Neuron (in vitro differentiated cells): ENCODE measurements at regions not wholly inside any gene's neighbourhood (a gene's known extent, or its start where the extent isn't known, plus 50 kb on each side); places are given as distances from the start of the nearest gene placed in this dataset.

Source experiments
- H2AFZ ChIP-seq: one replicate; pipeline ENCODE4 v1.6.1; 2013; ENCODE audit warnings: low read depth, mild to moderate bottlenecking, inconsistent platforms, low read length, moderate library complexity
- H3K27me3 ChIP-seq: one replicate; pipeline ENCODE4 v1.6.1; 2013; ENCODE audit warnings: low read length; ENCODE audit not compliant: insufficient read depth
- H3K36me3 ChIP-seq: one replicate; pipeline ENCODE4 v1.6.1; 2013; ENCODE audit warnings: low read length; ENCODE audit not compliant: insufficient read depth
- H3K4me1 ChIP-seq: one replicate; pipeline ENCODE4 v1.6.1; 2013; ENCODE audit warnings: low read length; ENCODE audit not compliant: insufficient read depth
- H3K4me3 ChIP-seq: 2 replicates; pipeline ENCODE4 v1.5.1; 2013; ENCODE audit warnings: mild to moderate bottlenecking, low read length, moderate library complexity
- H3K9me3 ChIP-seq: one replicate; pipeline ENCODE4 v1.6.1; 2013; ENCODE audit warnings: low read length

DNA sequence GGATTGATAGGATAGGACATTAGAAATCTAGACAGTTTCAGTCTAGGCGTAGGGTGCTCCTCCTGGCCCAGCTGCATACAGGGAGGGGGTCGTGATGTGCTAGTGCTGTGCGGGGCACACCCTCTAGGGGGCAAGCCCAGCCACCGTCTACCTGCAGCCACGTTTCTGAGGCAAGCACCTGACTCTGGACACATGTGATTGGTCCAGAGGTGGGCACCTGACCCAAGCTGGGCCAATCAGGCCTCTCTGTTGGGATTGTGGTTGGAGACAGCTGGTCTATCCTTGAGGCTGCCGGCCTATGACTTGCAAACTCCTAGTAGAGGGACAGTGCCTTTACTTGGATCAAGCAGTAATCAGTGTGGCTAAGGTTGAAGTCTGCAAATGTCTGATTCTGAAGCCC lies 317.1 kb downstream of the BMP7 start:
- no peak overlapping the region for H2AFZ ChIP-seq
- no peaks in the 10 kb centered on the region for H3K9me3 ChIP-seq
- H3K4me1 ChIP-seq: no peaks in the 10 kb centered on the region
- H3K27me3 ChIP-seq: peaks cover 58% of the 10 kb centered on the region
- no peaks in the 10 kb centered on the region for H3K36me3 ChIP-seq
- H3K4me3 ChIP-seq: no peak overlapping the region

DNA sequence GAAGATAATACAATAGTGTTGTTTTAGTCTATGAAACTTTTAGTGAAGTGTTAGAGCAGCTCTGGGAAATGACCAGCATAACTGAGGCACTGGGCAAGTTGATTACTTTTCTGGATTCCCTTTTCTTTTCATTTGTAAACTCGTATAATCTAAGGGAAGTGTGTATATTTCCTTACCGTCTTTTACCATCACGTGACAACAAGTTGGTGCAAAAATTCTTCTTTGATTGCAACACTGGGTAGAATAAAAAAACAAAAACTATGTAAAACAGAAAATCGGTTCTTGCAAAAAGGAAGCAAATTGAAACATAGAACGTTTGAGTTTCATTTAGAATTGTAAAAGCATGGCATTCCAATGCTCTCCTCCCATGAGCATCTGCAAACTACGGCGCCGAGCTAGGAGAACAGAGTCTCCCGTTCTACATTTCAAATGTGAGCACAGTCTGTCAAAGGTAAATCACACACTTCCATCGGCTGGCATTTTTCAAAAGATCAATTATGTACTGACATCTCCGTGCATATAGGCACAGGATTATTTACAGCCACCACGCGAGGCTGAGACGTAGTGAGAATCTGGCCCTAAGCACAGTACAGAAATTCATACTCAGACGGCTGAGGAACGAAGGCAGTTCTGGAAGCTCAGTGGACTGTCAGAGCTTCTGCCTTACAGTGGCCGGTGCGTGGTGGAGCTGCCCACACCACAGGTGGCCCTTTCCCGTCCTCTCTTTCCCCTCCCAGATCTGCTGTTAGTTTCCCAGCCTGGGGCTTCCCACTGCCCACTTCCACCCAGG lies 314.0 kb downstream of the BMP7 start:
- no peaks in the 10 kb centered on the region for H3K9me3 ChIP-seq
- H3K27me3 ChIP-seq: peaks cover 55% of the 10 kb centered on the region
- peaks cover 5% of the 10 kb centered on the region for H3K4me1 ChIP-seq
- no peak overlapping the region for H3K4me3 ChIP-seq
- no peak overlapping the region for H2AFZ ChIP-seq
- H3K36me3 ChIP-seq: no peaks in the 10 kb centered on the region

DNA sequence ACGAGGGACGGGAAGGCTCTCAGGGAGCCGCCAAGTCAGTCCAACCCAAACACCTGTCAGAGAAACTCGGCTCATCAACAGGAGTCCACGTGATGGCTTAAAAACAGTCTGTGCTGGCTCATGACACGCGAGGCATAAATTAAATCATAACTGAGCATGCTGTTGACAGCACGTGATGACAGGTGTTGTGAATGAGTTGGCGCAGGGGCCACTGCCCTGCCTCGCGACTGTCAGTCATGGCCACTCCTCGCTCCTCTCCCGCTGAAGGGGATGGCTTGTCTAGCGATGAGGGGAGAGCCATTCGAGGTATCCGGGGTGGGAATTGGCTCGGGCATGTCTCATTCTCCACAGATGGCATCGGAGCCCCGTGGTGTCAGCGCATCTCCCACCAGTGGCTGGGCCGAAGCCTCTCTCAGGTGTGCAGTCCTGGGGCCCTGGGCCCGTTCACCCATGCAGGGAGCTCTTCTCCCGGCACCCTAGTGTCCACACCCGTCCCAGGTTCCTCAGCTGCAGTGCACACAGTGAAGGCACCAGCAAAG lies 313.3 kb downstream of the BMP7 start:
- Histone ChIP-seq H3K4me1 (peaks cover 11% of the 10 kb centered on the region), H3K9me3 (no peaks in the 10 kb centered on the region), H3K27me3 (peaks cover 55% of the 10 kb centered on the region), H3K4me3 (no peak overlapping the region), H3K36me3 (no peaks in the 10 kb centered on the region), H2AFZ (no peak overlapping the region)

DNA sequence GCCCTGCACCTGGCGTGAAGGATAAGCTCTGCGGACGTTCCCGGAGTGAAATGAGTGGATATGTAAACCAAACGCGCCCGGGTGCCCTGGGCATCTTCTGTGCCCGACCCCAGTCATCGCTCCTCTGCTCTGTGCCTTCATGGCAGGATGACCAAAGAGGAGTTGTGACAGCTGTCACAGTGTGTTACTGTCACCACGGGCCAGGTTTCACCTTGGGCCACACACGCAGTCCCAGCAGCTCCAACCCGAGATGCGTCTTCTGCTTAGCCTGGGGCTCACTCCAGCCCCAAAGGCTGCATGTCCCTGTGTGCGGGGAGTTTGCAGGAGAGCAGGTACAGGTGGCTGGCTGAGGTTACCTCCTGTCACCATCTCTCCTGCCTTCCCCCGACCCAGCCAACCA lies 311.6 kb downstream of the BMP7 start:
- Histone ChIP-seq H2AFZ (no peak overlapping the region), H3K4me1 (peaks cover 14% of the 10 kb centered on the region), H3K4me3 (no peak overlapping the region), H3K9me3 (no peaks in the 10 kb centered on the region), H3K36me3 (no peaks in the 10 kb centered on the region), H3K27me3 (peaks cover 59% of the 10 kb centered on the region)

DNA sequence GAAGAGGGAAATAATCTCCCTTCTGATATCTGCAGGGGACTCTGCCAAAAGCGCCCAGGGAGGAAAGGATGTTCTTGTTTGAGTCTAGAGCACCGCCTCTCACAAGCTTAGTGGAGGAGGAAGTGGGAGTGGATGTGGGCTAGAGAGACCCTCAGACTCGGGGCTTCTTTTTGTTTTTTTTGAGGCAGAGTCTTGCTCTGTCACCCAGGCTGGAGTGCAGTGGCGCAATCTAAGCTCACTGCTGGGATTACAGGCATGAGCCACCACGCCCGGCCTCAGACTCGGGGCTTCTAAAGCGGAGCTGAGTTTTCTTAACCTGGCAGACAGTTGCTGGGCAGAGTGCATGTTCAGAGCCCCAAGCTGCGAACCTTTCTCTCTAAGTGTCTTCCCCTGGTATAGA lies 310.8 kb downstream of the BMP7 start:
- H2AFZ ChIP-seq: no peak overlapping the region
- H3K4me3 ChIP-seq: no peak overlapping the region
- H3K4me1 ChIP-seq: peaks cover 14% of the 10 kb centered on the region
- no peaks in the 10 kb centered on the region for H3K36me3 ChIP-seq
- peaks cover 54% of the 10 kb centered on the region for H3K27me3 ChIP-seq
- no peaks in the 10 kb centered on the region for H3K9me3 ChIP-seq

DNA sequence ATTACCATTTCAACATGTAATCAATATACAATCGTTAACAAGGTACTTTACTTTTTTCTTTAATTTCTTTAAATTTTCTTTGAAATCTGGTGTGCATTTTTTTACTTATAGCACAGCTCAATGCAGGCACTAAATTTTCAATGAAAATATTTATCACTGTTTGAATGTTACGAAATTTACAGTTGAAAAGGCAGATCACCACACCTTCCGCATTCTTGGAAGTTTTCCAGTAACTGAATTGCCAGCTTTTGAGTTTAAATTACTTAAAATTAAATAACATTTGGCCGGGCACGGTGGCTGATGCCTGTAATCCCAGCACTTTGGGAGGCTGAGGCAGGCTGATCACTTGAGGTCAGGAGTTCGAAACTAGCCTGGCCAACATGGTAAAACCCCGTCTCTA lies 309.9 kb downstream of the BMP7 start:
- H3K9me3 ChIP-seq: no peaks in the 10 kb centered on the region
- peaks cover 50% of the 10 kb centered on the region for H3K27me3 ChIP-seq
- no peak overlapping the region for H2AFZ ChIP-seq
- peaks cover 14% of the 10 kb centered on the region for H3K4me1 ChIP-seq
- no peak overlapping the region for H3K4me3 ChIP-seq
- H3K36me3 ChIP-seq: no peaks in the 10 kb centered on the region

DNA sequence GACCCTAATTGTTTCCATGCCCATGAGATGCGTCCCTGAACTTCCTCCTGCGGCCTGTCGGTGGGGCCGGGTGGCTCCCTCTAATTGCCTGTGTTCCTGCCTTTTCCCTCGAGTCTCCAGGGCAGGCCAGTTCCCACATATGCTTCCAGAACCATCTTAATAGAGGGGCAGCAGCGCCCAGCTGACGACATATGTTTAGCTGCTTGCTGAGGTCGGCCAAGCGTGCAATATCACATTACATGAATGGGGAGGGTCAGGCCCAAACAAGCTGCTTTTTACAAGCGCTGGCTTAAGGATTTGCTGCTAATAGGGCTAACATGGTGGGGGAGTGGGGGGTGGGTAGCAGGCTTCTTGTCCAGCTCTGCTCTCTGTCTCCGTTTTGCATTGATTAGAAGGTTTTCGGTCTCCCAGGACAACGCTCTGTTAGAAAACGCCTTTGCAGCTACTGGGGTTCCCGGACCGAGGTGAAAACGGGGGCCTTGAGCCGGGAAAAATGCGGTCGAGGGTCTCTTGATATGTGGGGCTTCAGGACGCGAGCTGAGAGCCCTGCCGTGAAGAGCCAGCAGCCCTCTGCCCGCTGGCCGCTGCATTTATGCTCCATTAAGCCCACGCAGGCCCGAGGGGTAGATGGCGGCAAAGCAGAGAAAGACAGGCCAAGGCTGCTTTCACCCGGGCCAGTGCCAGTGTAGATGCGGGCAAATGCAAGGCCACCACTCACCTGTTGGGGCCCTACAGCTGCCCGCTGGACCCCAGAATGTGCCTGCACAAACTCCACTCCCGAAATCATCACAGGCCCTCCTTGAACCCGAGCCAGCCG lies 308.5 kb downstream of the BMP7 start:
- H3K27me3 ChIP-seq: peaks cover 55% of the 10 kb centered on the region
- no peak overlapping the region for H3K4me3 ChIP-seq
- no peaks in the 10 kb centered on the region for H3K9me3 ChIP-seq
- no peak overlapping the region for H2AFZ ChIP-seq
- H3K36me3 ChIP-seq: no peaks in the 10 kb centered on the region
- peaks cover 14% of the 10 kb centered on the region for H3K4me1 ChIP-seq

DNA sequence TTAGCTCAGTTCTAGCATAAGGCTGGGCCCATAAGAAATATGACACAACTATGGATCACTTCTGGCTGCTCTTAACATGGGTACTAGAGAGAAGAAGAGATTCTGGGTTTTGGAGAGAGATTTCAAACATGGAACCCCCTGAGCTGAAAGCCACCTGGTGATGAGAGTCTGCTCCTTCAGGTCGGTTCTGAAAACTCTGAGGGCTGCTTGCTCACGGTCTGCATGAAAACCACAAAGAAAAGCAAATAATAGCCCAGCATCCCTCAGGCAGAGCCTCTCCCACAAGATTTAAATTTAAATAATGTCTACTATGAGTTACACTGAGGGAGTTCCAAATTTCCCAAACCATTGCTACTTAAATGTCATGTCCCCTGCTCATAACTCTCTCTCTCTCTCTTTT lies 301.5 kb downstream of the BMP7 start:
- Histone ChIP-seq H2AFZ (no peak overlapping the region), H3K4me1 (no peaks in the 10 kb centered on the region), H3K36me3 (no peaks in the 10 kb centered on the region), H3K4me3 (no peak overlapping the region), H3K9me3 (peaks cover 3% of the 10 kb centered on the region), H3K27me3 (peaks cover 34% of the 10 kb centered on the region)

DNA sequence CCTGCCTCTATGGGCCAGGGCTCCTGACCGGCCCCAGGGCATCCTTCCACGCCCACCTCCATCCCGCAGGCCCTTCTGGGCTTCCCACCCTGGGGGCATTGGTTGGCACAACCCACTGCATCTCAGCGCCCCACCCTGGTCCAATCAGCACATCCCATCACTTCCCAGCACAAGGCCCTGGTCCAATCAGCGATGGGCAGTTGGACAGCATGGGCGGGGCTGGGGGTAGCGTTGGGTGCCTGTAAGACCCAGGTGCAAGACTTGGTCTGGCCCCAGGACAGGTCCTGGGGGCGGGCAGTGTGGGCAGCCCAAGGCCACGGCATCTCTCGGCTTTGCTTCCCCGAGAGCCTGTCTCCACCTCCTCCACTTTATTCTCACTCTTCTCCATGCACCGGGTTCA lies 298.5 kb downstream of the BMP7 start:
- Histone ChIP-seq H3K36me3 (no peaks in the 10 kb centered on the region), H3K9me3 (peaks cover 3% of the 10 kb centered on the region), H3K4me1 (no peaks in the 10 kb centered on the region), H3K27me3 (peaks cover 32% of the 10 kb centered on the region), H2AFZ (no peak overlapping the region), H3K4me3 (no peak overlapping the region)

DNA sequence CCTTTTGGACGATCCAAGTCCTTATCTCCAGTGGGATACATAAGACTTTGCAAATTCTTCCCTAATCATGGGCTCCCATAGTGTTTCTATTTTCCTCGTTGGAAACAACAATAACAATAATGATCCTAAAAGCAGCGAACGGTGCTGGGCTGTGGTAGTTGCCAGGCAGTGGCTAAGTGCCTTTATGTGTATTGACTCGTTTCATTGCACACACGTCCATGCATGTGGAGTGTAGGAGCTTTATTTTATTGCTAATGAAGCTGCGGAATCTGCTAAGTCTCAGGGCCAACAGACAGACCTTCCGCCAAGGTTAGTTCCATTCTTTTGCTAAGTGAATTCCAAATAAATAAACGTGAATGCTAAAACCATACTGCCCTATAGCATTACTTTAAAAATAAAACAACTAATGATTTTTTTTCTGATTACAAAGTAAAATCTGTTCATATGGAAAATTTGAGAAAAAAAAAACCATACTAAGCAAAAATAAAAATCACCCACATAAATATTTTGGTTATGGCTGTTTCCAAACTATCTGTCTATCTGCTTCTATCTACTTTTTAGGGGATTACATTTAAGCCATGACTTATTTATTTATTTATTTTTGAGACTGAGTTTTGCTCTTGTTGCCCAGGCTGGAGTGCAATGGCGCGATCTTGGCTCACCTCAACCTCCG lies 297.9 kb downstream of the BMP7 start:
- no peaks in the 10 kb centered on the region for H3K4me1 ChIP-seq
- H3K36me3 ChIP-seq: no peaks in the 10 kb centered on the region
- H2AFZ ChIP-seq: no peak overlapping the region
- H3K4me3 ChIP-seq: no peak overlapping the region
- H3K9me3 ChIP-seq: peaks cover 3% of the 10 kb centered on the region
- peaks cover 31% of the 10 kb centered on the region for H3K27me3 ChIP-seq

DNA sequence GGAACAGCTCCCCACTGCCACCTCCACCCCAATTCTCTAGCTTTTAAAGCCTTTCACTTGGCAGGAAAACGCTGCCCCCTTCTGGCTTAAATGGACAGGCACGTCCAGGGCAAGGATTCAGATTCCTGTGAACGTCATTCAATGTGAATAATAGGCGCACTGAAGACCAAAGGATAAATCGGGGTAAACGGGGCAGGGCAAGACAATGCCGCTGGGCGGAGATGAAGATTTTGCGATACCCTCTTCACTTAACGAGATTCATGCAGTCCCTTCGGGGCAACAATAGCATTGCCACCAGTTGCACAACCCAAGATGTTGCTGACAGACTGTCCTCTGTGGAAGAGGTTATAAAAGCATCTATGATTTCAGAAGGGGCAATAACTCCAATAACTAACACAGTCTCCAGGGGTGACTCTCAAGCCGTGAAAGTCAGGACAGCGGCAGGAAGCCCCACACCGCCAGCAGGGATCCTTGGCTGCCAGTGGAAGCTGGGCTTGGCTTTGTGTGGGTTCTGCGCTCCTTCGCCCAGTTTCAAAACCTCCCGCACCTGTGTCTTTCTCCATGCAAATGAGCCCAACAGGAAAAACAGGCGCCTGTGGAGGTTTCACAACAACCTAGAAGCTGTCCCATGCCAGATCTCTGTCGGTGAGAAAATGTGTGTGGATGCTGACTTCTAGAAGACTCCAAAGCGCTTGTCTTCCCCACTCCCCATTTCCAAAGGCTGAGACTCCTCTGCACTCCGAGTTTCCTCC lies 291.8 kb downstream of the BMP7 start:
- Histone ChIP-seq H3K4me1 (no peaks in the 10 kb centered on the region), H2AFZ (no peak overlapping the region), H3K9me3 (no peaks in the 10 kb centered on the region), H3K27me3 (peaks cover 52% of the 10 kb centered on the region), H3K4me3 (no peak overlapping the region), H3K36me3 (no peaks in the 10 kb centered on the region)

DNA sequence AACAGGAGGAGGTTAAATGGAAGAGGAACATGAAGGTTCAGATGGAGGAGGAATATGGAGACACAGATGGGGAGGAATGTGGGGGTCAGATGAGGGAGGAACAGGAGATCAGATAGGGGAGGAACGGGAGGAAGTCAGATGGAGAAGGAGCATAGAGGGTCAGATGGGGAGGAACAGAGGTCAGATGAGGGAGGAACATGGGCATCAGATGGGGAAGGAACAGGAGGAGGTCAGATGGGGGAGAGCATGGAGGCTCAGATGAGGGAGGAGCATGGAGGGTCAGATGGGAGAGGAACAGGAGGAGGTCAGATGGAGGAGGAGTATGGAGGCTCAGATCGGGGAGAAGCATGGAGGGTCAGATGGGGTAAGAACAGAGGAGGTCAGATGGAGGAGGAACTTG lies 290.6 kb downstream of the BMP7 start:
- H3K27me3 ChIP-seq: peaks cover 48% of the 10 kb centered on the region
- no peaks in the 10 kb centered on the region for H3K36me3 ChIP-seq
- H2AFZ ChIP-seq: no peak overlapping the region
- no peaks in the 10 kb centered on the region for H3K9me3 ChIP-seq
- H3K4me3 ChIP-seq: no peak overlapping the region
- no peaks in the 10 kb centered on the region for H3K4me1 ChIP-seq
